ENCODE measurements at regions not wholly inside any gene's neighbourhood (a gene's known extent, or its start where the extent isn't known, plus 50 kb on each side); places are given as distances from the start of the nearest gene placed in this dataset.

GRCh38 chr21:41558842-41559241, 50.9 kb upstream of the TMPRSS2 start:
- no peak overlapping the region for H2AFZ ChIP-seq (ENCODE audit: low read depth)
- peaks cover 7% of the 10 kb centered on the region; the same call in 1 of the 2 replicates for H3K27me3 ChIP-seq (ENCODE audit: insufficient read depth)
- TF ChIP-seq POLR2AphosphoS5 (IDR thresholded peaks at IDR 0.05; ENCODE audit: low read depth, low read length) (no peak), CTCF (IDR thresholded peaks at IDR 0.05) (no peak)
- no peaks in the 10 kb centered on the region for H3K9me2 ChIP-seq
- H3K4me2 ChIP-seq, result no peak overlapping the region
- no peaks in the 10 kb centered on the region for H3K79me2 ChIP-seq (ENCODE audit: insufficient read depth)
- H3F3A ChIP-seq (replicated peaks; ENCODE audit: insufficient read depth), result no peaks in the 10 kb centered on the region
- no peak for DNase-seq
- H3K4me3 ChIP-seq (ENCODE audit: low read depth in 2 of 2, low read length in 1 of 2), result no peak overlapping the region
- ChIA-PET CTCF (no interaction called here), POLR2A (no interaction called here)
- no peak overlapping the region for H3K27ac ChIP-seq (ENCODE audit: low read depth in 2 of 2, low read length in 1 of 2)
- H3K9ac ChIP-seq, result no peak overlapping the region
- H3K9me3 ChIP-seq, result no peaks in the 10 kb centered on the region
- no peaks in the 10 kb centered on the region for H3K4me1 ChIP-seq (ENCODE audit: control insufficient read depth in 1 of 2, insufficient read depth in 2 of 2, low read depth in 1 of 2, low read length in 1 of 2)
- no peaks in the 10 kb centered on the region for H4K20me1 ChIP-seq (ENCODE audit: insufficient read depth)
- H3K36me3 ChIP-seq (replicated peaks in 1 of 2; ENCODE audit: control insufficient read depth in 1 of 2, insufficient read depth in 2 of 2, low read length in 1 of 2), result no peaks in the 10 kb centered on the region

DNA sequence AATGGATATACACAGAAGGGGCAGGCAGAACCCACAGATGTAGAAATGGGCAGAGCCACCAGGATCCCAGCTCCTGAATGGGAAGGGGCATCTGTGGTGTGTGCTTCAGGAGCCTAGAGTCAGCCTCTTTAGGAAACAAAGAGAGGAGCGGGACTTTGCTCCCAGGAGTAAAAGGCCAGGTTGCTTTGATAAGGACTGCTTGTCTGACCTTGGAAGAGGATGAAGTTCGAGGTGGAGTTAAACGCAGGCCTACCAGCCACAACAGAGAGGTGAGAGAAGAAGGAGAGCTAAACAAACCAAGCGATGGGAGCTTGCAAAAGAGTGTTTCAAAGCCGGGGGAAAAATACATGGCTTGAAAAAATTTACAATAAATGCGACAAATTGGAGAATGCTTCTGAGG, 49.9 kb upstream of the TMPRSS2 start:
- no peaks in the 10 kb centered on the region for H4K20me1 ChIP-seq (ENCODE audit: insufficient read depth)
- no peaks in the 10 kb centered on the region for H3K79me2 ChIP-seq (ENCODE audit: insufficient read depth)
- no peaks in the 10 kb centered on the region for H3K4me1 ChIP-seq (ENCODE audit: control insufficient read depth in 1 of 2, insufficient read depth in 2 of 2, low read depth in 1 of 2, low read length in 1 of 2)
- no peaks in the 10 kb centered on the region for H3F3A ChIP-seq (replicated peaks; ENCODE audit: insufficient read depth)
- POLR2A ChIA-PET, result no interaction called here
- no peaks in the 10 kb centered on the region for H3K36me3 ChIP-seq (replicated peaks in 1 of 2; ENCODE audit: control insufficient read depth in 1 of 2, insufficient read depth in 2 of 2, low read length in 1 of 2)
- H3K9ac ChIP-seq, result no peak overlapping the region
- no peak overlapping the region for H3K4me3 ChIP-seq (ENCODE audit: low read depth in 2 of 2, low read length in 1 of 2)
- TF ChIP-seq GATA2 (CRISPR knock-in tag; IDR thresholded peaks at IDR 0.05) (no peak), JUND (IDR thresholded peaks at IDR 0.05) (no peak), SMC3 (IDR thresholded peaks at IDR 0.05; ENCODE audit: low read depth, low read length) (no peak), FOXJ3 (CRISPR knock-in tag; IDR thresholded peaks at IDR 0.05) (no peak), ELF1 (IDR thresholded peaks at IDR 0.05) (no peak), EZH2phosphoT487 (IDR thresholded peaks at IDR 0.05; ENCODE audit: borderline replicate concordance, low read depth) (no peak), EP300 (IDR thresholded peaks at IDR 0.05; ENCODE audit: borderline replicate concordance in 1 of 2, low read depth in 1 of 2, low read length in 1 of 2) (no peak), GABPA (IDR thresholded peaks at IDR 0.05; ENCODE audit: low read depth) (no peak), FOSL2 (IDR thresholded peaks at IDR 0.05; ENCODE audit: borderline replicate concordance, low read depth) (no peak), MEF2A (IDR thresholded peaks at IDR 0.05; ENCODE audit: borderline replicate concordance, low read depth) (no peak), POLR2AphosphoS5 (IDR thresholded peaks at IDR 0.05; ENCODE audit: low read depth, low read length) (no peak), NRF1 (IDR thresholded peaks at IDR 0.05; ENCODE audit: low read depth, low read length) (no peak), RCOR1 (IDR thresholded peaks at IDR 0.05; ENCODE audit: low read length) (no peak), ZBTB33 (IDR thresholded peaks at IDR 0.05; ENCODE audit: borderline replicate concordance, low read depth) (no peak), TEAD4 (IDR thresholded peaks at IDR 0.05; ENCODE audit: borderline replicate concordance, insufficient read depth) (no peak), IRF3 (IDR thresholded peaks at IDR 0.05; ENCODE audit: low read depth, low read length) (no peak), RAD21 (IDR thresholded peaks at IDR 0.05; ENCODE audit: low read length) (no peak), NFIC (IDR thresholded peaks at IDR 0.05; ENCODE audit: borderline replicate concordance) (no peak), YY1 (IDR thresholded peaks at IDR 0.05; ENCODE audit: low read depth) (no peak)
- TF ChIP-seq, protein P1, sequence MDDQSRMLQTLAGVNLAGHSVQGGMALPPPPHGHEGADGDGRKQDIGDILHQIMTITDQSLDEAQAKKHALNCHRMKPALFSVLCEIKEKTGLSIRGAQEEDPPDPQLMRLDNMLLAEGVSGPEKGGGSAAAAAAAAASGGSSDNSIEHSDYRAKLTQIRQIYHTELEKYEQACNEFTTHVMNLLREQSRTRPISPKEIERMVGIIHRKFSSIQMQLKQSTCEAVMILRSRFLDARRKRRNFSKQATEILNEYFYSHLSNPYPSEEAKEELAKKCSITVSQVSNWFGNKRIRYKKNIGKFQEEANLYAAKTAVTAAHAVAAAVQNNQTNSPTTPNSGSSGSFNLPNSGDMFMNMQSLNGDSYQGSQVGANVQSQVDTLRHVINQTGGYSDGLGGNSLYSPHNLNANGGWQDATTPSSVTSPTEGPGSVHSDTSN (IDR thresholded peaks at IDR 0.05), result no peak
- 48% methylated on average over 6 of the region's 6 CpGs for WGBS (ENCODE audit: low lambda C conversion rate)
- H3K9me2 ChIP-seq, result no peaks in the 10 kb centered on the region
- CTCF ChIA-PET, result no interaction called here
- H3K4me2 ChIP-seq, result no peak overlapping the region
- H2AFZ ChIP-seq (ENCODE audit: low read depth), result no peak overlapping the region
- DNase-seq, result no peak
- no peak overlapping the region for H3K27ac ChIP-seq (ENCODE audit: low read depth in 2 of 2, low read length in 1 of 2)
- H3K9me3 ChIP-seq, result no peaks in the 10 kb centered on the region
- H3K27me3 ChIP-seq (ENCODE audit: insufficient read depth), result peaks cover 7% of the 10 kb centered on the region; the same call in 1 of the 2 replicates

Data from SK-N-SH (cell line).